Small intestine (tissue), 7 donors: ENCODE measurements at regions not wholly inside any gene's neighbourhood (a gene's known extent, or its start where the extent isn't known, plus 50 kb on each side); places are given as distances from the start of the nearest gene placed in this dataset.

ENCODE experiments used
- DNase-seq, 2 donors: peaks; one replicate each; pipeline versions ENCODE4 v3.0.0 to v3.0.0-alpha.2; 2013
- FAIRE-seq: peaks from 2 replicates; lab custom pipeline; 2012; peaks lifted over from hg19 to GRCh38; lab: Jason Lieb, UNC
- H3K27ac ChIP-seq, 3 donors: one replicate each; pipeline ENCODE4 v1.5.1; 2013; ENCODE audit warnings: low read length in 2 of 3, mild to moderate bottlenecking in 2 of 3, control low read depth in 1 of 3, inconsistent platforms in 1 of 3, low read depth in 1 of 3, moderate library complexity in 1 of 3
- H3K27me3 ChIP-seq, 3 donors: one replicate each; pipeline ENCODE4 v1.6.1; 2013; ENCODE audit warnings: low read length in 3 of 3, inconsistent platforms in 1 of 3; ENCODE audit not compliant: control insufficient read depth in 3 of 3, insufficient read depth in 3 of 3
- H3K36me3 ChIP-seq, 3 donors: one replicate each; pipeline ENCODE4 v1.6.1; 2013; ENCODE audit warnings: low read length in 3 of 3, inconsistent platforms in 1 of 3, low read depth in 1 of 3, mild to moderate bottlenecking in 1 of 3, moderate library complexity in 1 of 3; ENCODE audit not compliant: control insufficient read depth in 3 of 3, insufficient read depth in 2 of 3
- H3K4me1 ChIP-seq, 3 donors: one replicate each; pipeline ENCODE4 v1.6.1; 2013; ENCODE audit warnings: low read length in 2 of 3, inconsistent platforms in 1 of 3, low read depth in 1 of 3, mild to moderate bottlenecking in 1 of 3, moderate library complexity in 1 of 3; ENCODE audit not compliant: control insufficient read depth in 3 of 3, insufficient read depth in 2 of 3
- H3K4me3 ChIP-seq, 3 donors: one replicate each; pipeline ENCODE4 v1.5.1; 2013; ENCODE audit warnings: low read length in 3 of 3, control low read depth in 1 of 3, inconsistent platforms in 1 of 3, low read depth in 1 of 3, mild to moderate bottlenecking in 1 of 3, moderate library complexity in 1 of 3
- H3K9me3 ChIP-seq, 2 donors: one replicate each; pipeline ENCODE4 v1.6.1; 2013; ENCODE audit warnings: low read depth in 1 of 2, low read length in 1 of 2; ENCODE audit not compliant: control insufficient read depth in 2 of 2, insufficient read depth in 1 of 2
- WGBS, 3 donors: extraction: QIAGEN DNeasy Blood & Tissue Kit; methylation state at CpG; one replicate each; pipeline ENCODE4 v1.1.7; 2013; 5-methylcytosine and 5-hydroxymethylcytosine counted together
- donor health status: healthy with polysubstance abuse.
- donor health status: control.
- donor health status: control.
- donor health status: Bipolar disorder and iron deficiency.
- donor health status: healthy.

GRCh38 chr11:114758627-114759026 is 80.3 kb downstream of the NXPE2 start:
- FAIRE-seq = no peak
- WGBS, 3 donors = 85 to 87% (median 86%) methylated on average over 2 of the region's 2 CpGs

GRCh38 chr11:114762408-114762807 is 84.1 kb downstream of the NXPE2 start:
- peak; percentile 70 to 71 for DNase-seq
- 1 to 2% (median 1%) methylated on average over 4 of the region's 4 CpGs for WGBS, 3 donors
- no peaks in the 10 kb centered on the region for H3K9me3 ChIP-seq

More at GRCh38 chr11:114758627-114759026, 80.3 kb downstream of the NXPE2 start:
- Histone ChIP-seq H3K27me3 (no peaks in the 10 kb centered on the region), H3K9me3 (no peaks in the 10 kb centered on the region), H3K4me1 (no peaks in the 10 kb centered on the region), H3K36me3 (no peaks in the 10 kb centered on the region), H3K27ac (no peak overlapping the region), H3K4me3 (no peak overlapping the region)
- no peak for DNase-seq

GRCh38 chr11:114764563-114764962 is 86.2 kb downstream of the NXPE2 start:
- Histone ChIP-seq H3K27ac (no peak overlapping the region), H3K9me3 (no peaks in the 10 kb centered on the region), H3K36me3 (no peaks in the 10 kb centered on the region), H3K4me3 (no peak overlapping the region), H3K27me3 (no peaks in the 10 kb centered on the region), H3K4me1 (no peaks in the 10 kb centered on the region)
- DNase-seq (no peak), FAIRE-seq (no peak)
- WGBS, 3 donors = 67 to 77% (median 73%) methylated on average over 2 of the region's 2 CpGs

More at GRCh38 chr11:114762408-114762807, 84.1 kb downstream of the NXPE2 start:
- Histone ChIP-seq H3K4me3 (no peak overlapping the region), H3K4me1 (no peaks in the 10 kb centered on the region), H3K36me3 (no peaks in the 10 kb centered on the region), H3K27me3 (no peaks in the 10 kb centered on the region), H3K27ac (no peak overlapping the region)
- FAIRE-seq = no peak

- Histone ChIP-seq H3K27ac (no peak overlapping the region), H3K27me3 (no peaks in the 10 kb centered on the region), H3K9me3 (no peaks in the 10 kb centered on the region), H3K4me1 (no peaks in the 10 kb centered on the region), H3K36me3 (no peaks in the 10 kb centered on the region), H3K4me3 (no peak overlapping the region)
- WGBS, 3 donors = 75 to 86% (median 81%) methylated on average over 2 of the region's 2 CpGs
- FAIRE-seq (no peak), DNase-seq (no peak)
Measured at GRCh38 chr11:114771172-114771571, 92.8 kb downstream of the NXPE2 start.

- FAIRE-seq = no peak
Measured at GRCh38 chr11:114773541-114774338, 95.4 kb downstream of the NXPE2 start.

GRCh38 chr11:114774599-114775361 is 96.5 kb downstream of the NXPE2 start:
- no peak overlapping the region for H3K4me3 ChIP-seq
- no peak overlapping the region for H3K27ac ChIP-seq
- H3K36me3 ChIP-seq = no peaks in the 10 kb centered on the region
- FAIRE-seq (no peak), DNase-seq (peak; percentile 62 to 63)
- no peaks in the 10 kb centered on the region for H3K27me3 ChIP-seq
- H3K4me1 ChIP-seq = no peaks in the 10 kb centered on the region
- no peaks in the 10 kb centered on the region for H3K9me3 ChIP-seq
- 56 to 60% (median 56%) methylated on average over 19 of the region's 19 CpGs for WGBS, 3 donors

More at GRCh38 chr11:114773541-114774338, 95.4 kb downstream of the NXPE2 start:
- no peak for DNase-seq
- Histone ChIP-seq H3K4me3 (no peak overlapping the region), H3K4me1 (no peaks in the 10 kb centered on the region), H3K9me3 (no peaks in the 10 kb centered on the region), H3K27ac (no peak overlapping the region), H3K36me3 (no peaks in the 10 kb centered on the region), H3K27me3 (no peaks in the 10 kb centered on the region)
- 66 to 77% (median 74%) methylated on average over 8 of the region's 8 CpGs for WGBS, 3 donors

GRCh38 chr11:114775875-114776621 is 97.7 kb downstream of the NXPE2 start:
- FAIRE-seq (no peak), DNase-seq (no peak)
- H3K4me3 ChIP-seq = no peak overlapping the region
- H3K9me3 ChIP-seq = no peaks in the 10 kb centered on the region
- H3K36me3 ChIP-seq = no peaks in the 10 kb centered on the region
- no peak overlapping the region for H3K27ac ChIP-seq
- no peaks in the 10 kb centered on the region for H3K27me3 ChIP-seq
- H3K4me1 ChIP-seq = no peaks in the 10 kb centered on the region
- 62 to 77% (median 69%) methylated on average over 19 of the region's 19 CpGs for WGBS, 3 donors

- 62 to 76% (median 68%) methylated on average over 3 of the region's 3 CpGs for WGBS, 3 donors
- Histone ChIP-seq H3K4me3 (no peak overlapping the region), H3K27me3 (no peaks in the 10 kb centered on the region), H3K4me1 (no peaks in the 10 kb centered on the region), H3K27ac (no peak overlapping the region), H3K36me3 (no peaks in the 10 kb centered on the region), H3K9me3 (no peaks in the 10 kb centered on the region)
- DNase-seq = no peak
- FAIRE-seq = no peak
Measured at GRCh38 chr11:114776956-114777355, 98.6 kb downstream of the NXPE2 start.
